ENCODE measurements at regions not wholly inside any gene's neighbourhood (a gene's known extent, or its start where the extent isn't known, plus 50 kb on each side); places are given as distances from the start of the nearest gene placed in this dataset.
A peak's percentile ranks its signal among the peaks of the same experiment; 100 is the strongest.

GRCh38 chr4:100130964-100131363 is 59.3 kb downstream of the DDIT4L start:
- no peak for DNase-seq

- DNase-seq = no peak
Measured at GRCh38 chr4:100130491-100130890, 59.8 kb downstream of the DDIT4L start.

- no peak for DNase-seq
Measured at GRCh38 chr4:100129774-100130173, 60.5 kb downstream of the DDIT4L start.

- DNase-seq = no peak
Measured at GRCh38 chr4:100128338-100128737, 61.9 kb downstream of the DDIT4L start.

- DNase-seq = no peak
Measured at GRCh38 chr4:100124715-100125114, 65.6 kb downstream of the DDIT4L start.

- no peak for DNase-seq
Measured at GRCh38 chr4:100118181-100118580, 72.1 kb downstream of the DDIT4L start.

- DNase-seq = no peak
Measured at GRCh38 chr4:100117750-100118149, 72.5 kb downstream of the DDIT4L start.

GRCh38 chr4:100114909-100115308 is 75.4 kb downstream of the DDIT4L start:
- no peak for DNase-seq

- no peak for DNase-seq
Measured at GRCh38 chr4:100113732-100114131, 76.5 kb downstream of the DDIT4L start.

GRCh38 chr4:100113096-100113495 is 77.2 kb downstream of the DDIT4L start:
- no peak for DNase-seq

GRCh38 chr4:100109921-100110320 is 80.3 kb downstream of the DDIT4L start:
- no peak for DNase-seq

- DNase-seq = no peak
Measured at GRCh38 chr4:100108869-100109268, 81.4 kb downstream of the DDIT4L start.

GRCh38 chr4:100106982-100107381 is 83.3 kb downstream of the DDIT4L start:
- no peak for DNase-seq

- DNase-seq = no peak
Measured at GRCh38 chr4:100103671-100104070, 86.6 kb downstream of the DDIT4L start.

- no peak for DNase-seq
Measured at GRCh38 chr4:100100985-100101384, 89.3 kb downstream of the DDIT4L start.

GRCh38 chr4:100099746-100100145 is 90.5 kb downstream of the DDIT4L start:
- DNase-seq = no peak

- no peak for DNase-seq
Measured at GRCh38 chr4:100098681-100099080, 91.6 kb downstream of the DDIT4L start.

- peak in 4 of 56 donors; percentile 6 to 13 (median 10) for DNase-seq
Measured at GRCh38 chr4:100098011-100098545, 92.2 kb downstream of the DDIT4L start.

- DNase-seq = peak in 21 of 56 donors; percentile 0 to 35 (median 7)
Measured at GRCh38 chr4:100095729-100096595, 94.3 kb downstream of the DDIT4L start.

- DNase-seq = peak in 54 of 56 donors; percentile 1 to 88 (median 52)
Measured at GRCh38 chr4:100093091-100093866, 97.0 kb downstream of the DDIT4L start.

- no peak for DNase-seq
Measured at GRCh38 chr4:100087743-100088142, 102.5 kb downstream of the DDIT4L start.

- DNase-seq = no peak
Measured at GRCh38 chr4:100086766-100087431, 103.4 kb downstream of the DDIT4L start.
